Activated CD8-positive, alpha-beta memory T cell treated with anti-CD3 and anti-CD28 coated beads, Interleukin-2, amount 50 U/mL, for 4 hours (primary cell): ENCODE measurements at regions not wholly inside any gene's neighbourhood (a gene's known extent, or its start where the extent isn't known, plus 50 kb on each side); places are given as distances from the start of the nearest gene placed in this dataset.
"Not testable (repeated sequence)": the region's sequence is repeated elsewhere in the genome, so short reads cannot be mapped to it uniquely, and the experiment has no call there.

Experiments
- DNase-seq: peaks from one replicate; pipeline ENCODE4 v3.0.0-alpha.2; 2020

DNA sequence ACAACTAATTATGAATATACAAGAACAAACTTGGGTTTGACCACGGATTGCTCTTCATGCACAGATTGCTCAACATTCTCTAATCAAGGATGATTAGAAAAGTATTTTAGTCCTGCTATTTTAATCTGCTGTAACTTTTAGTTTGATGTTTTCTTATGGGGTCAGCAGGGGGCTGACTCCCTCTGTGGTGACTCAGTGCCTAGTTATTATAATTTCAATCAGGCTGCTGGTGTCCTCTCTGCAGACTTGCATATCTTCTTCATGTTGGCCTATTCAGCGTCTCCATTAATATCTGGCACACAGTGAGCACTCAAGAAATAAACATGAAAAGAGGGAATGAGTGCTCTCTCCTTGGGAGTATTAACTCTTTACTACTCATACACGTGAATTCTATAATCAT, 223.8 kb upstream of the DDI1 start:
- no peak for DNase-seq

DNA sequence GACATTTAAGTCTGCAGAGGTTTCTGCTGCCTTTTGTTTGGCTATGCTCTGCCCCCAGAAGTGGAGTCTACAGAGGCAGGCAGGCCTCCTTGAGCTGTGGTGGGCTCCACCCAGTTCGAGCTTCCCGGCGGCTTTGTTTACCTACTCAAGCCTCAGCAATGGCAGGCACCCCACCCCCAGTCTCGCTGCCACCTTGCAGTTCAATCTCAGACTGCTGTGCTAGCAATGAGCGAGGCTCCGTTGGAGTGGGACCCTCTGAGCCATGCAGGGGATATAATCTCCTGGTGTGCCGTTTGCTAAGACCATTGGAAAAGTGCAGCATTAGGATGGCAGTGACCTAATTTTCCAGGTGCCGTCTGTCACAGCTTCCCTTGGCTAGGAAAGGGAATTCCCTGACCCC, 216.1 kb upstream of the DDI1 start:
- DNase-seq: not testable (repeated sequence)

DNA sequence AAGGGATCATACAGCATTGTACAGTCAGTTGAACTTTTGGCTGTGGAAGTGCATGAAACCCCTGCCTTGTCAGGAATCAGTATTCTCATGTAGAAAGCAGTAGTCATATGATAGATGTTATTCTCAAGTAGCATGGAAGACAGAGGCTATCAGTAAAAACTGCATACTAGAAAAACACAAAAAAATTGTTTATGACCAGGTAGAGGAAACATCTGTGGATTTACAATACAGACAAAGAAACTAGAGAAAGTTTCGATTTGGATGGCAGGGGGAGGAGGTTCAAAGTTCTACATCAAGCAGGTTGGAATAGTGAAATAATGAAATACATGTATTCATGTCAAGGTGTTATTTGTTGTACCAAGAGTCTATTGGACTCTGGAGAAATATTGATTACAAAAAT, 212.3 kb upstream of the DDI1 start:
- no peak for DNase-seq

DNA sequence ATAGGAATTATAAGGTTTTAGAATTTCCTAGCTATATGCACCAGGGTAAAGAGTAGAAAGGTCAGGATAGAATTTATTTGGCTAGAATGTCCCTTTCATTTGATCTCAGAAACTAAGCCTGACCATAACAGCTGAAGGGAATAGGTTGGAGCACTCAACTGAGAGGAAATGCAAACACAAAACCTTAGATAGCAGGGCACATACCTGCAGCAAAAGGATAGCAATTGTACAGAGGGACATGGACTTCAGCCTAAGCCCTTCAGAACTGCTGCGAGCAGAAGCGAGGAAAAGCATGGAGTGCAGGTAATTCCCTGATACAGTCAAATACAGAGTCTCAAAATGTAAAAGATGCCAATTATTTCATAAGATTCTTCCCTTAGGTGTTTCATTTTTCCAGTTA, 211.0 kb upstream of the DDI1 start:
- no peak for DNase-seq

DNA sequence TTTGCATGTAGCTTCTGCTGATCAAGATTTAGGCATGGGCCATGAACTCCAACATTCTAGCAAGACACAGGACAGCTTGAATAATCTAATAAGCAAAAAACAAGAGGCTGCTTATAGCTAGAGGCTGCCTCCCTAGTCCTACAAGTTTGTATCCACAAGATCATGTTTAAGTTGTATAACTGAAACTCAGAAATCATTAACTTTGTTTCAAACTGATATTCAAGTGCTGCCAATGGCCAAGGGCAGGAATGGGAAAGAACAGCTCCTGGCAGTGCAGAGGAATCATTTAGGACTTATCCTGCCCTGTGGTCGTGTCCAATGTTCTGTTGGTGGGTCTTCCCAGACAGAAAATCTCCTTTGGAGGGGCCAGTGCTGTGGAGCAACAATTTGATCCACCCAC, 209.6 kb upstream of the DDI1 start:
- DNase-seq: no peak

DNA sequence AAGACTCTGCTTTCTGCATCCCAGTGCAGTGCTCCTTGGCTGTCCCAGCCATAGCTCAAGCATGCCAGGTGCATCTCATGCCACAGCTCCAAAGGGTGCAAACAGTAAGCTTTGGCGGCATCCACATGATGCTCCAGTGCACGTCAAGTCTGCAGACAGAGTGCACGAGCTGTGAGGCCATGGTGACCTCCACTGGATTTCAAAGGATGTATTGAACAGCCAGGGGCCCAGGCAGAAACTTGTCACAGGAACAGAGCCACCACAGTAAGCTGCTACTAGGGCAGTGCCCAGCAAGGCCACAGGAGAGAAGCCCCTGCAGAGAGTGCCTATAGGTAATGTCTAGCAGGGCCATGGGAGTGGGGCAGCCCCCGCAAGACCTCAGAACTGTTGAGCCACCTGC, 206.8 kb upstream of the DDI1 start:
- no peak for DNase-seq

DNA sequence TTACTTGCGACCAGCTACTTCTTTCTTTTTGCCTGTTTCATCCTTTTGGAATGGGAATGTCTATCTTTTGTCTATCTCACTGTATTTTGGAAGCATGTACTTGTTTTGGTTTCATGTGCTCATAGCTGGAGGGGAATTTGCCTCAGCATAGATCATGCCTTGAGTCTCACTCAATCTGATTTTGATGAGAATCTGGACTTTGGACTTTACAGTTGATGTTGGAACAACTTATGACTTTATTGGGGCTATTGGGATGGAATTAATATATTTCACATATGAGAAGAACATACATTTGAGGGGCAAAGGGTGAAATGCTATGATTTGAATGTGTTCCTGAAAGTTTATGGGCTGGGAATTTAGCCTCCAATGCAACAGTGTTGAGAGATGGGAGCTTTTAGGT, 206.2 kb upstream of the DDI1 start:
- DNase-seq: no peak

DNA sequence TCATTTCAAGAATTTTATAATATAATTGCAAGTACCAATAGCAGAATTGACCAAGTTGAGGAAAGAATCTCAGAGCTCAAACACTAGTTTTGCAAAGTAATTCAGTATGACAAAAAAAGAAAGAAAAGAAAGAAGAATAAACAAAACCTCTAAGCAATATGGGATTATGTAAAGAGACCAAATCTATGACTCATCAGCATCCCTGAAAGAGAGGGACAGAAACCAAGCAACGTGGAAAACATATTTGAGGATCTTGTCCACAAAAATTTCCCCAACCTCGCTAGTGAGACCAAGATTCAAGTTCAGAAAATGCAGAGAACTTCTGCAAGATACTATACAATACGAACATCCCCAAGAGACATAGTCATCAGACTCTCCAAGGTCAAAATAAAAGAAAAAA, 203.7 kb upstream of the DDI1 start:
- DNase-seq: no peak

DNA sequence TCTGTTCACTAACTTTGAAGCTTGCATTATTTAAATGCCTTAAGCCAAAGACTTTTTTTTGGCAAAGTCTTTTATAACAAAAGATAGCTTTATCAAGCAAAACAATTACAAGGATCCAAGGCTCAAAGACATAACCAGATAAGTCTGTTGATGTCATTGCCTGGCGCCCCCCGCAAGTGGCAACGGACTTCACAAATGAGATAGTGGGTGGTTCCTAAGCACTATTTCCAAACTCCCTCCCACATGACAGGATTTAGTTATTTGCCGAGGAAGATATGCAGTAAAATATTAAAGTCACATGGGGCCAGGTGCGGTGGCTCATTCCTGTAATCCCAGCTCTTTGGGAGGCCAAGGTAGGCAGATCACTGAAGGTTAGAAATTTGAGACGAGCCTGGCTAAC, 194.2 kb upstream of the DDI1 start:
- DNase-seq: no peak

DNA sequence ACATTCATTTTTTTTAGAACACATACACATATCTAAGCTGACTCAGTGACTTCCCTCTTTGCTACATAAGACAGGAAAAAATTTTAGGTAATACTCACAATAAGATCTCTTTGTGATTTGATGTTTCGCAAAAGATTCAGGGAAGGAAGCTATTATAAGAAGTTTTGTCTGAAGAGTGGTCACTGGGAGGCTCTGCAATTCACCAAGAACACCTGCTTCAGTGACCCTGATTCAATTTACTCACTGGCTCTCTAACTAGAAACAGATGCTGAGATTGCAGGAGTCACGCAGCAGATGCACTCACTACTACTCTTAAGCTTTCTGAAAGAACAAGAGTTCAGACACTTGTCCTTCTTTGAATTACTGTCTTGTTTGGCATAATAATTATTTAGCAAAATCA, 193.6 kb upstream of the DDI1 start:
- no peak for DNase-seq

DNA sequence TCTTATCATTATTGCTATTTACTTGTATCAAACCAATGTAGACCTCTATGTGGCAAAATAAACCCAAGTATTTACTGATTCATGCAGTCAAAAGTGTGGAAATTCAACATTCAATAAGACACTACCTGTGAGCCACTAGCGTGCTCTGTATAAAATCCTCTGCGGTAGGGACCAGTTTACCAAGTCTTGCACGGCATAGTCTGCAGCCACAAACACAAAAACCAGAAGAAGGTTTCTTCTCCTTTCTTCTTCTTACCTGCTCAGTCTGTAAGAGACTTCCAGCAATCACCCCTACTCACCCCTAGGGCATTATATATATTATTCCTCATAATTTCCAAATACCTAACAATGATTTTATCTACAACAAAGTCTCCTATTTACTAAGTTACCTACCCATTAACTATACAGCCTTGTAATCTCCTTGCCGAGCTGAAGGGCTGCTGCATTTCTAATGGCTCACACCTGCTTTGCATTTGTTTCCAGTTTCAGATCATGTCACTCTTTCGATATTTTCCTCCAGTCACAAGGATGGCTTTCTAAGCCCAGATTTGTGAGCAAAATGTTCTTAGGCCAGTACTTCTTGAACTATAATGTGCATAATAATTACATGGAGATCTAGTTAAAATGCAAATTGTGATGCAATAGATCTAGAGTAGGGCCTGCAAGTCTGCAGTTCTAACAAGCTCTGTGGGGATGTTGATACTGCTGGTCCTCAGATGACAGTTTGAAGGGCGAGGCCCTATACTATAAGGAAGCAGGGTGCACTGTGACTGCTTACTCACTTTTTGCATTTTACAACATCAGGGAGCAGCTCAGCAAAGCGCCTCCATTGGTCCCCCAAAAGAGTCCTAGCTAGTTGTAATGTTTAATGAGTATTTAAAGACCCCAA, 191.9 kb upstream of the DDI1 start:
- DNase-seq: no peak

DNA sequence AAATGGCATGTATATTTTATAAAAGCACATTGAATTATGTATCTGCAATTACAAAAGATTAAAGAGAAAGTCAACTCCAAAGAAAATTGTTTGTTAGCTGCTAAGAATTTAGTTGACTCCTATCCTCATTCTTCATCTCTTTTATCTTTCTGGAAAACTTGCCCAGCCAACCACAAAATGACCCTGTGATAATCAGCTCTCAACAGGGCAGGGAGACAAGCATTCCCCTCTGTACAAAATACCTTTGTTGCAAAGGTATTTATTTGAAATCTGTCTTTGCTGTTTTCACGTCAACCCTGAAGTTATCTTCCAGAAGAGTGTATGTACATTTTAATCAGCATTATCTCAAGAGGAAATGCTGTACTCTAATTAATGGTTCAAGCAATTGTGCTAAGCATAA, 191.1 kb upstream of the DDI1 start:
- no peak for DNase-seq

DNA sequence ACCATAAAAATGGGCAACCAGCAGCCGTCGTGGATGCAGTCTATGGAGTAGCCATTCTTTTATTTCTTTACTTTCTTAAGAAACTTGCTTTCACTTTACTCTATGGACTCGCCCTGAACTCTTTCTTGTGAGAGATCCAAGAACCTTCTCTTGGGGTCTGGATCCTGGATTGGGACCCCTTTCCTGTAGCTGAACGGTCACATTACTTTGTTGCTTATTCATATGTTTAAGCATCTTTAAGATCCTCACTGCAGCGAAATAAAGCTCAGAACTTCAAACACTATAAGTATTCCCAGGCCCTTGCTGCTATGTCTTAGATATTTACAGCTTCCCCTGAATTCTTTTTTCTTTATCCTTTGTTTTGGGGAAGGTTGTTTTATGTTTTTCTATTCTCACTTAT, 187.8 kb upstream of the DDI1 start:
- DNase-seq: no peak

DNA sequence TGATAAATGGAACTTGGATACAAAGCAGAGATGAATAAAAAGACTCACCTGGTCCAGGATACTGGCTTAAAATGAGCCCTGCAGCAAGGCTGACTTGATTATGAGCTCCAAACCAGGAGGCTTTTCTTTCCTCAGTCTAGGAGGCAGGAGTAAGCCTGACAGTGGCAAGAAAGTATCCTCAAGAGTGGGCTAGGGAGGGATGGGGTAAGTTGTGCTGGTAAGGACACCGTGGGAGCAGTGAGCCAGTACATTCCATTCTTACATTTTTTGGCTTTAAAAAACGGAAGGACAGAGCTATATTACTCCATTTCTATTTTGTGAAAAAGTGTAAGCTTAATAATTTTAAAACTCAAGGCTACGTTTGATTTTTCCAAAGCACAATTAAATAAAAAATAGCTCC, 187.1 kb upstream of the DDI1 start:
- DNase-seq: no peak

DNA sequence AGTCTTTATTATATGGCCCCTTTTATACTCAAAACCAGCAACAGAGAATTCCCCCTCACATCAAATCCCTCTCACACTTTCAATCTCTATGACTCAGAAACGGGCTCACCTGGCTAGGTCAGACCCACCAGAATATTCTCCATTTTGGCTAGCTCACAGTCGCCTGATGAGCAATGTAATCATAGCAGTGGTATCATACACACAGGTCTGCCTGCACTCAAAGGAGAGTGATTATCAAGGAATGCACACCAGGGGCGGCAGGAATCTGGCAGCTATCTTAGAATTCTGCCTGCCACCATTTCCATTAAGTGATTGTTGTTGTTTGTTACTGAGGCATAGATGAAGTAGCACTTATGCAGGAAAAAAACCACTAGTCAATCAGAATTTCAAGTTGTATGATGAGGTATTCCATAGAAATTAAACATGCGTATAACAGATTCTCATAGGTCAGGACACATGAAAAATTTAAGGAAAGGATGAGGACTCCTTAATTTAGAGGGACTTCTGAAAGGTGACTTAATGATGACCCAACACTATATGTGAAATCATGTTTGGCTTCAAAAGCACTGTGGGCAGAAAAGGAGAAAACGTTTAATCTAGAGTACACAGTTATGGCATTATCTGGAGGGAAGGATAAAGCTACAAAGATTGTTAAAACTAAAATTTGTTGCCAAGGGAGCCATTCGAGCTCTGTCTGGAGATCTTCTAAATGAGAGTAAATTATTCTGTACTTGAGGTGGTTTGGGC, 185.8 kb upstream of the DDI1 start:
- DNase-seq: no peak

DNA sequence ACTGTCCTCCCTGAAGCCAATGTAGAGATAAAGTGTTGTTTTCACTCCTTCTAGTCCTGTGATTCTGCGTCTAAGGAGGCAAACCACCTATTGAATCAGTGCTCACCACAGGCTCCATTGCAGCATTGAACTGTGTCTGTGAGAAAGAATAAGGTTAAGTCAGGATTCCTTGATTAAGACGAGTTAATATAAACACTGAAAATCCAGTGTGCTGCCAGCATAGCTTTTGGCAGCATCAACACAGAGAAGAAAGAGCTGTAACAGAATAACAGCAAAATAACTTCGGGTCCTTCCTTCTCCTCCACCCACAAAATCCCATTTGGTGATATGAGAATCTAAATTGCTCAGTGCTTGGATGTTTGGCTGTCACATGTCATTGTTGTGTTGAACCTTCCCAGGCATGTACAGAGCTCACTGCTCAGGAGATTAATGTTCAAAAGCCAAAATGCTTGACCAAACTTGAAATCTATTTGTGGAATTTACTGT, 185.2 kb upstream of the DDI1 start:
- DNase-seq: no peak
